ENCODE measurements at regions not wholly inside any gene's neighbourhood (a gene's known extent, or its start where the extent isn't known, plus 50 kb on each side); places are given as distances from the start of the nearest gene placed in this dataset.

GRCh38 chr5:18754201-18754600 lies 1119.9 kb downstream of the TAF11L14 start:
- Mint-ChIP-seq H3K27me3 (ENCODE audit: insufficient read depth) (no peaks in the 10 kb centered on the region), H3K36me3 (ENCODE audit: low read depth) (no peaks in the 10 kb centered on the region; the same call in 1 of the 2 replicates), H3K9me3 (peaks cover 11% of the 10 kb centered on the region), H3K4me1 (ENCODE audit: low read depth) (no peaks in the 10 kb centered on the region), H3K27ac (no peak overlapping the region), H3K4me3 (no peak overlapping the region)
- no peak for TF ChIP-seq CTCF (IDR thresholded peaks at IDR 0.05)
- no peak for DNase-seq

- peaks cover 6% of the 10 kb centered on the region for H3K9me3 Mint-ChIP-seq
- DNase-seq: no peak
- H3K4me3 Mint-ChIP-seq: no peak overlapping the region
- H3K36me3 Mint-ChIP-seq (ENCODE audit: low read depth): no peaks in the 10 kb centered on the region
- TF ChIP-seq CTCF (IDR thresholded peaks at IDR 0.05): no peak
- no peaks in the 10 kb centered on the region for H3K4me1 Mint-ChIP-seq (ENCODE audit: low read depth)
- no peaks in the 10 kb centered on the region for H3K27me3 Mint-ChIP-seq (ENCODE audit: insufficient read depth)
- no peak overlapping the region for H3K27ac Mint-ChIP-seq
Measured at GRCh38 chr5:18761801-18762200, 1127.5 kb downstream of the TAF11L14 start.

- Mint-ChIP-seq H3K27ac (no peak overlapping the region), H3K36me3 (ENCODE audit: low read depth) (no peaks in the 10 kb centered on the region), H3K9me3 (peaks cover 6% of the 10 kb centered on the region), H3K4me3 (no peak overlapping the region), H3K4me1 (ENCODE audit: low read depth) (no peaks in the 10 kb centered on the region), H3K27me3 (ENCODE audit: insufficient read depth) (no peaks in the 10 kb centered on the region)
- DNase-seq: no peak
- TF ChIP-seq CTCF (IDR thresholded peaks at IDR 0.05): no peak
Measured at GRCh38 chr5:18764161-18764560, 1129.9 kb downstream of the TAF11L14 start.

- peaks cover 8% of the 10 kb centered on the region for H3K9me3 Mint-ChIP-seq
- DNase-seq: no peak
- no peak overlapping the region for H3K27ac Mint-ChIP-seq
- H3K4me1 Mint-ChIP-seq (ENCODE audit: low read depth): no peaks in the 10 kb centered on the region
- no peak overlapping the region for H3K4me3 Mint-ChIP-seq
- no peak for TF ChIP-seq CTCF (IDR thresholded peaks at IDR 0.05)
- no peaks in the 10 kb centered on the region for H3K27me3 Mint-ChIP-seq (ENCODE audit: insufficient read depth)
- no peaks in the 10 kb centered on the region for H3K36me3 Mint-ChIP-seq (ENCODE audit: low read depth)
Measured at GRCh38 chr5:18765304-18765703, 1131.0 kb downstream of the TAF11L14 start.

GRCh38 chr5:18771097-18771610 lies 1136.9 kb downstream of the TAF11L14 start:
- TF ChIP-seq CTCF (IDR thresholded peaks at IDR 0.05): no peak
- no peaks in the 10 kb centered on the region for H3K27me3 Mint-ChIP-seq (ENCODE audit: insufficient read depth)
- no peak overlapping the region for H3K4me3 Mint-ChIP-seq
- H3K36me3 Mint-ChIP-seq (ENCODE audit: low read depth): no peaks in the 10 kb centered on the region
- no peak for DNase-seq
- H3K27ac Mint-ChIP-seq: no peak overlapping the region
- no peaks in the 10 kb centered on the region for H3K4me1 Mint-ChIP-seq (ENCODE audit: low read depth)
- peaks cover 10% of the 10 kb centered on the region for H3K9me3 Mint-ChIP-seq

GRCh38 chr5:18772475-18772874 lies 1138.2 kb downstream of the TAF11L14 start:
- TF ChIP-seq CTCF (IDR thresholded peaks at IDR 0.05): no peak
- Mint-ChIP-seq H3K36me3 (ENCODE audit: low read depth) (no peaks in the 10 kb centered on the region), H3K27me3 (ENCODE audit: insufficient read depth) (no peaks in the 10 kb centered on the region), H3K9me3 (peaks cover 11% of the 10 kb centered on the region), H3K27ac (no peak overlapping the region), H3K4me1 (ENCODE audit: low read depth) (no peaks in the 10 kb centered on the region), H3K4me3 (no peak overlapping the region)
- DNase-seq: no peak
